Mammary epithelial cell (primary cell): ENCODE measurements at regions not wholly inside any gene's neighbourhood (a gene's known extent, or its start where the extent isn't known, plus 50 kb on each side); places are given as distances from the start of the nearest gene placed in this dataset.

ENCODE experiments used
- CTCF ChIP-seq, 2 donors: IDR thresholded peaks in 1 of 2; conservative IDR thresholded peaks in 1 of 2; 2 replicates each; pipeline ENCODE4 v1.5.1; 2011 to 2012; ENCODE audit warnings: inconsistent platforms in 2 of 2, low read length in 2 of 2, mild to moderate bottlenecking in 2 of 2, control low read depth in 1 of 2, low read depth in 1 of 2; ENCODE audit not compliant: insufficient read depth in 1 of 2; ENCODE audit errors: extremely low read depth in 1 of 2
- EZH2 ChIP-seq: IDR thresholded peaks from 2 replicates; pipeline ENCODE4 v1.6.1; 2012; ENCODE audit warnings: low read length, inconsistent platforms, borderline replicate concordance

GRCh38 chr4:124833831-124834505, 121.4 kb upstream of the ANKRD50 start:
- TF ChIP-seq EZH2 (no peak), CTCF (conservative IDR thresholded peaks at IDR 0.05 in 1 of 2, IDR thresholded peaks at IDR 0.05 in 1 of 2; ENCODE audit: extremely low read depth in 1 of 2, insufficient read depth in 1 of 2, low read depth in 1 of 2, low read length in 2 of 2) (no peak)
